CD4-positive, alpha-beta memory T cell (primary cell): ENCODE measurements at regions not wholly inside any gene's neighbourhood (a gene's known extent, or its start where the extent isn't known, plus 50 kb on each side); places are given as distances from the start of the nearest gene placed in this dataset.
"Not testable (repeated sequence)": the region's sequence is repeated elsewhere in the genome, so short reads cannot be mapped to it uniquely, and the experiment has no call there.

Experiments
- CTCF ChIA-PET: fragments of 350-600 bp; sonication (Branson Sonifier 250); formaldehyde crosslinking; loops from one replicate; lab custom pipeline; 2021; ENCODE audit warnings: inconsistent platforms; ENCODE audit not compliant: partially characterized antibody; lab: Charles Lee
- POLR2A ChIA-PET: fragments of 350-600 bp; sonication (Branson Sonifier 250); formaldehyde crosslinking; loops from one replicate; lab custom pipeline; 2021; ENCODE audit not compliant: partially characterized antibody; lab: Charles Lee
- DNase-seq, 5 donors: peaks; one replicate each; pipeline versions ENCODE4 v3.0.0 to v3.0.0-alpha.2; 2020 to 2022; ENCODE audit warnings: mixed read lengths in 1 of 5
- H3K27ac ChIP-seq: one replicate; pipeline ENCODE4 v1.7.0; 2013; ENCODE audit warnings: low read depth, low read length
- H3K27me3 ChIP-seq: 2 replicates; pipeline ENCODE4 v1.7.0; 2013; ENCODE audit warnings: mild to moderate bottlenecking, low read length, moderate library complexity; ENCODE audit not compliant: insufficient read depth
- H3K36me3 ChIP-seq: 2 replicates; pipeline ENCODE4 v1.7.0; 2013; ENCODE audit warnings: mild to moderate bottlenecking, low read length, moderate library complexity; ENCODE audit not compliant: insufficient read depth
- H3K4me1 ChIP-seq: 2 replicates; pipeline ENCODE4 v1.7.0; 2013; ENCODE audit warnings: mild to moderate bottlenecking, low read length, moderate library complexity; ENCODE audit not compliant: insufficient read depth
- H3K4me3 ChIP-seq, 2 donors: one replicate each; pipeline ENCODE4 v1.7.0; 2013; ENCODE audit warnings: low read length in 2 of 2, mild to moderate bottlenecking in 1 of 2
- H3K9me3 ChIP-seq, 2 donors: one replicate each; pipeline ENCODE4 v1.7.0; 2013; ENCODE audit warnings: low read length in 2 of 2, control low read depth in 1 of 2; ENCODE audit not compliant: control insufficient read depth in 1 of 2
- H3K27ac Mint-ChIP-seq, 7 donors: one replicate each; pipeline ENCODE4 v1.8.0; 2020 to 2021; ENCODE audit warnings: mixed read lengths in 7 of 7, mild to moderate bottlenecking in 6 of 7, inconsistent platforms in 3 of 7, moderate library complexity in 3 of 7
- H3K27me3 Mint-ChIP-seq, 2 donors: one replicate each; pipeline ENCODE4 v1.8.0; 2020 to 2021; ENCODE audit warnings: mixed read lengths in 2 of 2
- H3K36me3 Mint-ChIP-seq, 2 donors: one replicate each; pipeline ENCODE4 v1.8.0; 2020 to 2021; ENCODE audit warnings: mixed read lengths in 2 of 2, inconsistent platforms in 1 of 2, mild to moderate bottlenecking in 1 of 2
- H3K4me1 Mint-ChIP-seq, 4 donors: one replicate each; pipeline ENCODE4 v1.8.0; 2020 to 2021; ENCODE audit warnings: mixed read lengths in 4 of 4, mild to moderate bottlenecking in 1 of 4
- H3K4me3 Mint-ChIP-seq, 8 donors: one replicate each; pipeline ENCODE4 v1.8.0; 2020 to 2021; ENCODE audit warnings: mixed read lengths in 8 of 8, mild to moderate bottlenecking in 7 of 8, moderate library complexity in 6 of 8, inconsistent platforms in 3 of 8
- H3K9me3 Mint-ChIP-seq, 8 donors: one replicate each; pipeline ENCODE4 v1.8.0; 2020 to 2021; ENCODE audit warnings: mixed read lengths in 8 of 8, mild to moderate bottlenecking in 5 of 8, inconsistent platforms in 3 of 8, moderate library complexity in 1 of 8
- intact Hi-C: fragments of 100-400 bp; cut with micrococcal nuclease; formaldehyde crosslinking; loops from one replicate; pipeline ENCODE4 v1.15.1; 2023

GRCh38 chr12:53871367-53871766, 67.3 kb upstream of the HOXC13 start:
- no peaks in the 10 kb centered on the region for H3K9me3 ChIP-seq
- Mint-ChIP-seq H3K4me3 (no peak overlapping the region), H3K27me3 (peaks cover 26 to 55% of the 10 kb centered on the region in 2 donors), H3K4me1 (no peaks in the 10 kb centered on the region), H3K9me3 (peaks cover 0 to 7% (median 0%) of the 10 kb centered on the region in 8 donors), H3K27ac (no peak overlapping the region), H3K36me3 (no peaks in the 10 kb centered on the region)
- no peaks in the 10 kb centered on the region for H3K36me3 ChIP-seq
- intact Hi-C loops, result no loop called here
- H3K27ac ChIP-seq, result no peak overlapping the region
- H3K4me1 ChIP-seq, result no peaks in the 10 kb centered on the region
- no peaks in the 10 kb centered on the region for H3K27me3 ChIP-seq
- CTCF ChIA-PET, result no interaction called here
- H3K4me3 ChIP-seq, result no peak overlapping the region
- POLR2A ChIA-PET, result no interaction called here
- no peak for DNase-seq

DNA sequence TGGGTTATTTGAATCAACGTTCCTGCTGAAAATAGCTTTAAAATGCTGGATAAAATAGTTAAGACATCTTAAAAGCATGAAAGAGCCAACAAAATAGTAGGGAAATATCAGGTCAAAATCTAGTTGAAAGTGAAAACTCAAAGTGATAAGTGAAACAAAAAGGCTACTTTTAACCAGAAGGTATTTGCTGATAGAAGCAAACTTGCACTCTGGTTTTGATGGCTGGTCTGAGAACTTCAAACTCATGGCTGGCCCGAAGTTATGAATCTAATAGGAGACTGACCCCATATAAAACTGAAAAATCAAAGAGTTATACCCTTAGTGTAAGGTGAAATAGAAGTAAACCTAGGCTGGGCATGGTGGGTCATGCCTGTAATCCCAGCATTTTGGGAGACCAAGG, 66.3 kb upstream of the HOXC13 start:
- Histone ChIP-seq H3K27me3 (no peaks in the 10 kb centered on the region), H3K27ac (no peak overlapping the region), H3K4me1 (no peaks in the 10 kb centered on the region), H3K9me3 (no peaks in the 10 kb centered on the region), H3K4me3 (no peak overlapping the region), H3K36me3 (no peaks in the 10 kb centered on the region)
- H3K4me3 Mint-ChIP-seq, result no peak overlapping the region
- ChIA-PET CTCF (no interaction called here), POLR2A (no interaction called here)
- peaks cover 26 to 55% of the 10 kb centered on the region in 2 donors for H3K27me3 Mint-ChIP-seq
- no peak overlapping the region for H3K27ac Mint-ChIP-seq
- intact Hi-C loops, result no loop called here
- H3K36me3 Mint-ChIP-seq, result no peaks in the 10 kb centered on the region
- DNase-seq, result no peak
- H3K4me1 Mint-ChIP-seq, result no peaks in the 10 kb centered on the region
- H3K9me3 Mint-ChIP-seq, result peaks cover 0 to 7% (median 2%) of the 10 kb centered on the region in 8 donors

GRCh38 chr12:53877961-53878360, 60.7 kb upstream of the HOXC13 start:
- H3K27me3 ChIP-seq, H3K36me3 ChIP-seq, H3K27ac ChIP-seq, H3K4me1 Mint-ChIP-seq, H3K9me3 ChIP-seq, H3K4me3 Mint-ChIP-seq, H3K27ac Mint-ChIP-seq, H3K36me3 Mint-ChIP-seq, DNase-seq, H3K4me1 ChIP-seq, H3K4me3 ChIP-seq, POLR2A ChIA-PET, intact Hi-C loops, CTCF ChIA-PET: not testable (repeated sequence)
- Mint-ChIP-seq H3K9me3 (peaks cover 2 to 26% (median 20%) of the 10 kb centered on the region in 8 donors), H3K27me3 (peaks cover 23 to 36% of the 10 kb centered on the region in 2 donors)

DNA sequence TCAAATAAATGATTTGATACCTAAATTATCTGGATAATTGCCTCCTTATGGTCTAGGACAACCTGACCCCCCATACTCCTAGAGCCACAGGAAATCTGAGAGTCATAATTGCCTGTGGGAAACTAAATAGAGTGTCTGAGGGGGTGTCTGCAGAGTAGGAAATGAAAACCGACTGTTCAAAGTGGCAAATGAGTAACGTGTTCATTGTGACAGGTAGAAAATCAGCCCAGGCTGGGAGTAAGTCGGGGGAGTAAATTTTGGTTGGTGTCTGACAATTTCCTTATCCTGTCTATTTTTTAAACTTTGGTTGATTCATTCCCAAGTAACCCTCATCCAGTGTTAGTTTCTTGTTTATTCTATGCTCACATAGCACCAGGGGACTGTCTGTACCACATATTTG, 51.6 kb upstream of the HOXC13 start:
- no peaks in the 10 kb centered on the region for H3K36me3 Mint-ChIP-seq
- no peak overlapping the region for H3K4me3 Mint-ChIP-seq
- Histone ChIP-seq H3K4me1 (no peaks in the 10 kb centered on the region), H3K4me3 (no peak overlapping the region), H3K9me3 (no peaks in the 10 kb centered on the region), H3K36me3 (no peaks in the 10 kb centered on the region), H3K27me3 (peaks cover 13% of the 10 kb centered on the region), H3K27ac (no peak overlapping the region)
- ChIA-PET CTCF (no interaction called here), POLR2A (no interaction called here)
- no peak overlapping the region for H3K27ac Mint-ChIP-seq
- no peaks in the 10 kb centered on the region for H3K4me1 Mint-ChIP-seq
- intact Hi-C loops, result no loop called here
- peaks cover 38 to 51% of the 10 kb centered on the region in 2 donors for H3K27me3 Mint-ChIP-seq
- DNase-seq, result no peak
- H3K9me3 Mint-ChIP-seq, result peaks cover 0 to 2% (median 0%) of the 10 kb centered on the region in 8 donors

GRCh38 chr12:53887881-53888280, 50.8 kb upstream of the HOXC13 start:
- Histone ChIP-seq H3K9me3 (no peaks in the 10 kb centered on the region), H3K27me3 (peaks cover 13% of the 10 kb centered on the region), H3K4me1 (no peaks in the 10 kb centered on the region), H3K27ac (no peak overlapping the region), H3K36me3 (no peaks in the 10 kb centered on the region), H3K4me3 (no peak overlapping the region)
- no peak for DNase-seq
- H3K4me3 Mint-ChIP-seq, result no peak overlapping the region
- H3K27ac Mint-ChIP-seq, result no peak overlapping the region
- intact Hi-C loops, result no loop called here
- peaks cover 40 to 55% of the 10 kb centered on the region in 2 donors for H3K27me3 Mint-ChIP-seq
- CTCF ChIA-PET, result no interaction called here
- no peaks in the 10 kb centered on the region for H3K9me3 Mint-ChIP-seq
- H3K36me3 Mint-ChIP-seq, result no peaks in the 10 kb centered on the region
- no peaks in the 10 kb centered on the region for H3K4me1 Mint-ChIP-seq
- POLR2A ChIA-PET, result no interaction called here
